Activated naive CD8-positive, alpha-beta T cell treated with anti-CD3 and anti-CD28 coated beads, Interleukin-2, amount 50 U/mL, for 16 hours (primary cell): ENCODE measurements at regions not wholly inside any gene's neighbourhood (a gene's known extent, or its start where the extent isn't known, plus 50 kb on each side); places are given as distances from the start of the nearest gene placed in this dataset.

Experiments used
- DNase-seq: peaks from one replicate; pipeline ENCODE4 v3.0.0-alpha.2; 2020; ENCODE audit warnings: low read depth, low spot score

GRCh38 chr11:64500176-64501013, 55.3 kb upstream of the SLC22A11 start:
- DNase-seq: no peak

GRCh38 chr11:64501500-64502427, 54.0 kb upstream of the SLC22A11 start:
- DNase-seq: no peak

- no peak for DNase-seq
These were observed 53.1 kb upstream of the SLC22A11 start for GRCh38 chr11:64502634-64503033.

- DNase-seq: no peak
These were observed 52.5 kb upstream of the SLC22A11 start for GRCh38 chr11:64503186-64503753.

GRCh38 chr11:64504999-64505398, 50.7 kb upstream of the SLC22A11 start:
- DNase-seq: no peak
